HUES48 (cell line): ENCODE measurements at regions not wholly inside any gene's neighbourhood (a gene's known extent, or its start where the extent isn't known, plus 50 kb on each side); places are given as distances from the start of the nearest gene placed in this dataset.

Source experiments
- H3K27ac ChIP-seq: one replicate; pipeline ENCODE4 v1.7.0; 2013; ENCODE audit warnings: low read depth, low read length, inconsistent platforms
- H3K27me3 ChIP-seq: 2 replicates; pipeline ENCODE4 v1.6.1; 2013; ENCODE audit warnings: mild to moderate bottlenecking, low read length; ENCODE audit not compliant: control insufficient read depth, insufficient read depth
- H3K36me3 ChIP-seq: 2 replicates; pipeline ENCODE4 v1.6.1; 2013; ENCODE audit warnings: low read length; ENCODE audit not compliant: control insufficient read depth, insufficient read depth
- H3K4me1 ChIP-seq: 2 replicates; pipeline ENCODE4 v1.6.1; 2013; ENCODE audit warnings: mild to moderate bottlenecking, low read length; ENCODE audit not compliant: control insufficient read depth, insufficient read depth
- H3K4me3 ChIP-seq: 2 replicates; pipeline ENCODE4 v1.5.1; 2013; ENCODE audit warnings: mild to moderate bottlenecking, low read depth, low read length
- H3K9ac ChIP-seq: 2 replicates; pipeline ENCODE4 v1.6.1; 2013; ENCODE audit warnings: mild to moderate bottlenecking, low read depth, low read length, moderate library complexity
- H3K9me3 ChIP-seq: 2 replicates; pipeline ENCODE4 v1.6.1; 2013; ENCODE audit warnings: low read length; ENCODE audit not compliant: control insufficient read depth, insufficient read depth

GRCh38 chr4:38322714-38323113 lies 341.3 kb upstream of the KLF3 start:
- Histone ChIP-seq H3K4me3 (no peak overlapping the region), H3K9me3 (no peaks in the 10 kb centered on the region), H3K9ac (no peak overlapping the region), H3K27ac (no peak overlapping the region), H3K27me3 (no peaks in the 10 kb centered on the region), H3K36me3 (no peaks in the 10 kb centered on the region), H3K4me1 (peaks cover 15% of the 10 kb centered on the region)

- no peaks in the 10 kb centered on the region for H3K27me3 ChIP-seq
- H3K9ac ChIP-seq: no peak overlapping the region
- H3K4me3 ChIP-seq: no peak overlapping the region
- no peaks in the 10 kb centered on the region for H3K36me3 ChIP-seq
- H3K27ac ChIP-seq: no peak overlapping the region
- H3K9me3 ChIP-seq: no peaks in the 10 kb centered on the region
- peaks cover 18% of the 10 kb centered on the region for H3K4me1 ChIP-seq
Measured at GRCh38 chr4:38323141-38323641, 340.8 kb upstream of the KLF3 start.

GRCh38 chr4:38324861-38325628 lies 339.0 kb upstream of the KLF3 start:
- Histone ChIP-seq H3K27ac (no peak overlapping the region), H3K4me1 (peaks cover 9% of the 10 kb centered on the region)

DNA sequence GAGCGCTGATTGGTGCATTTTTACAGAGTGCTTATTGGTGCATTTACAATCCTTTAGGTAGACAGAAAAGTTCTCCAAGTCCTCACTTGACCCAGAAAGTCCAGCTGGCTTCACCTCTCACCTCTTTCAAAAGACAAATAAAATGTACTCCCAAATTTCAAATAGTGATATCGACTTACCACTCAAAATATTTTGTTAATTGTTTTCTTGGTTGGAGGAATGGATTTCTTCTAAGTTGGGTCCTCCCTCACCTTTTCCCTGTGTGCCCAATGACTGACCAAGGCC lies 338.4 kb upstream of the KLF3 start:
- no peaks in the 10 kb centered on the region for H3K27me3 ChIP-seq
- H3K4me1 ChIP-seq: peaks cover 9% of the 10 kb centered on the region
- H3K4me3 ChIP-seq: no peak overlapping the region
- H3K9ac ChIP-seq: no peak overlapping the region
- no peak overlapping the region for H3K27ac ChIP-seq
- H3K9me3 ChIP-seq: no peaks in the 10 kb centered on the region
- H3K36me3 ChIP-seq: no peaks in the 10 kb centered on the region

More at GRCh38 chr4:38324861-38325628, 339.0 kb upstream of the KLF3 start:
- Histone ChIP-seq H3K36me3 (no peaks in the 10 kb centered on the region), H3K4me3 (no peak overlapping the region), H3K27me3 (no peaks in the 10 kb centered on the region), H3K9me3 (no peaks in the 10 kb centered on the region), H3K9ac (no peak overlapping the region)

- Histone ChIP-seq H3K27ac (no peak overlapping the region), H3K4me3 (no peak overlapping the region), H3K9me3 (no peaks in the 10 kb centered on the region), H3K4me1 (peaks cover 9% of the 10 kb centered on the region), H3K27me3 (no peaks in the 10 kb centered on the region), H3K36me3 (no peaks in the 10 kb centered on the region), H3K9ac (no peak overlapping the region)
Measured at GRCh38 chr4:38326499-38326898, 337.5 kb upstream of the KLF3 start.

DNA sequence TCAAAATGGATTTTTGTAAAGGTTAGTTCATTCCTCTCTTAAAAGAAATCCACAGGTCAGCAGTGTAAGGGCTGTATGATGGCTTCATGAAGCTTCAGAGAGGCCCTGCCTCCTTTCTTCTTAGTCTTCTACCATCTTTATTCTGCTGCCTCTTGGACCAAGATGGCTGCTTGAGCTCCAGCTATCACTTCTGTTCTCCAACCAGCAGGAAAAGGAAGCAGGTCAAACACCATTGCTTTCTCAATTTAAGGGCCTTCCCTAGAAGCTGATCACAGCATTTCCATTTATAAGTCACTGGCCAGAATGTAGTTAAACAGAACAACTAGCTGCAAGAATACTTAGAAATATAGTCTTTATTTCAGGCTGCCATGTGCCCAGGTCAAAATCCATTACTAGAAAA lies 336.8 kb upstream of the KLF3 start:
- Histone ChIP-seq H3K9me3 (no peaks in the 10 kb centered on the region), H3K4me3 (no peak overlapping the region), H3K4me1 (peaks cover 9% of the 10 kb centered on the region), H3K36me3 (no peaks in the 10 kb centered on the region), H3K27ac (no peak overlapping the region), H3K9ac (no peak overlapping the region), H3K27me3 (no peaks in the 10 kb centered on the region)

DNA sequence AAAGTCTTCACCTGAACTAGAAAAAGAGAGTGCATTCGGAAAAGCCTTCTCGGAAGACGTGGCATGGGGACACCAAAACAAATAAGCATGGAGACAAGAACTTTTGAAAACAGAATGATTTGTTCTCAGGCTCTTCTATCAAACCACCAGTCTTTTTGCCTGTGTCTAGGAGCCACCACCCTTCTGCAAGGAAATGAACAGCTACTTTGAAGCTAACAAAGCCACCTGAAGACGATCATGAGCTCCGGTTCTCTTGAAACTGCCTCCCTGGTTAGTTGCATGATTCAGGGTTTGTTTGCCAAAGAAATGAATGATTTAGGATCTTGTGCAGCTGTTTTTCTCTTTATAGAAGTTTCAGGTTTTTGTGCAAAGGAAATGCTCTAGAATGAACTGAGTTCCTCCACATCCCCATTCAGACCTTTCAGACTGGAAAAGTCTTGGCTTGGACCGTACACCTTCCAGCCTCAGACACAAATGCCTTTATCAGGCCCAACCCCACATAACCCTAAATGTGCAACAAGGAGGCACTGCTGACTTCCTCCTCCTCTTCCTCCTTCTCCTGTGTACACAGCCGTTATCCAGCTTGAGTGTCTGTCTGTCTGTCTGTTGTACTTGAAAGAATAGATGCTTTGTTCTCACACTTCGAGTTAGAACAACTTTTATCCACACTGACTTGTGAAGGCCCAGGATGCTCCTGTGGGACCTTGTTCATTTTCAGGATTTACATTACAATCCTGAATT lies 334.8 kb upstream of the KLF3 start:
- no peak overlapping the region for H3K27ac ChIP-seq
- no peaks in the 10 kb centered on the region for H3K9me3 ChIP-seq
- no peak overlapping the region for H3K9ac ChIP-seq
- H3K36me3 ChIP-seq: no peaks in the 10 kb centered on the region
- H3K4me1 ChIP-seq: peaks cover 9% of the 10 kb centered on the region
- no peak overlapping the region for H3K4me3 ChIP-seq
- no peaks in the 10 kb centered on the region for H3K27me3 ChIP-seq

DNA sequence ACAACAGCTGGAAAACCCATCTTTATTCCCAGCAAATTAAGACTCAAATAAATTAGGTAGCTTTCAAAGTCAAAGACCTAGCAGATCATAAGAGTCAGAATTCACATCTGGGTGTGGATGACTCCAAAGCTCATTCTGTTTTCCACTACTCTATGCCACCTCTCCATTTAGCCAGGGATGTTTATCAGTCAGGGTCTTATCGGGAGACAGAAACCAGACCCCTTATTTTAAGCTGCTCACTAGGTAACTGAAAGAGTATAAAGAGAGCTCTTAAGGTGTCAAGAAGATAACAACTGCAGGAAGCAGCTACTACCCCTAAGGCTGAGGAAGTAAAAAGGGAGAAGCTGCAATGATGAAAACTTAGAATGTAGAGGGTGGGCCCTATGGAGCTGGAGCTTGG lies 333.7 kb upstream of the KLF3 start:
- Histone ChIP-seq H3K4me3 (no peak overlapping the region), H3K36me3 (no peaks in the 10 kb centered on the region), H3K9ac (no peak overlapping the region), H3K4me1 (peaks cover 9% of the 10 kb centered on the region), H3K27ac (no peak overlapping the region), H3K27me3 (no peaks in the 10 kb centered on the region), H3K9me3 (no peaks in the 10 kb centered on the region)

DNA sequence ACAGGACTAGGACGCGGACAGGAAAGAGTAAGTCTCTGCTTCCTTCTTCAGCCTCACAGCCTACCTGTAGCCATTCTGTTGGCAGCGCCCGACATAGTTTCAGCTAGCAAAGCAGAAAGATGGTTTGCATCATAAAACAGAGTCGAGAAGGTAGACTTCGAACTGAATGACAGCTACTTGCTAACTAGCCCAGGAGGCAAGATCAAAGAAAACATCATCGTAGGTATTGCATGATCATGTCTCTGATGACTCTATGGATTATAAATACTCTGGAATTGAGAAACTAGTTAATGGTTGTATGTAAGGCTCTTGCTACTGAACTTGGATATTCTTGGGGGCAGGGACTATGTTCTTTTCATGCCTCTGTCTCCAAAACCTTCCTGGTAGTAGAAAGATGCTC lies 333.1 kb upstream of the KLF3 start:
- Histone ChIP-seq H3K4me3 (no peak overlapping the region), H3K9me3 (no peaks in the 10 kb centered on the region), H3K36me3 (no peaks in the 10 kb centered on the region), H3K27ac (no peak overlapping the region), H3K9ac (no peak overlapping the region), H3K27me3 (no peaks in the 10 kb centered on the region), H3K4me1 (peaks cover 9% of the 10 kb centered on the region)

DNA sequence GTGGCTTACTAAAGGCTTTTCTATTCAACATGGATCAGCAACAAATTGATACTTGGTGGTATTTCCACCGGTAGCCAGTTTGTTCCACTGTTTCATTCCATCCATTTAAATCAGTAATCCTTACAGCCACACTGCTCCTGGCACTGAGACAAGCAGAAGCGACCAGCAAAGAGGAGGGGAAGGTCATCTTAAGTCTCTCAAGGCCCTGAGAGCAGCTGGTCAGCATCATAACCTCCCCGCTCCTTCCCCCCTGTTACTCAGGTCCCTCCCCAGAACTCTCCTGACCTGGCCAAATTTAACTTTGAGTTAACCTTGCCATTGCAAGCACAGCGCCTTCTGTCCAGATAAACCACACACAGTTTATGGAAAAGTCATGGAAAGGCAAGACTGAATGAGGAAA lies 331.3 kb upstream of the KLF3 start:
- Histone ChIP-seq H3K27ac (no peak overlapping the region), H3K4me1 (peaks cover 9% of the 10 kb centered on the region), H3K27me3 (no peaks in the 10 kb centered on the region), H3K36me3 (no peaks in the 10 kb centered on the region), H3K9ac (no peak overlapping the region), H3K9me3 (no peaks in the 10 kb centered on the region; the same call in 1 of the 2 replicates), H3K4me3 (no peak overlapping the region)

- Histone ChIP-seq H3K4me1 (peaks cover 4% of the 10 kb centered on the region), H3K9ac (no peak overlapping the region), H3K9me3 (peaks cover 2% of the 10 kb centered on the region), H3K36me3 (no peaks in the 10 kb centered on the region), H3K27ac (no peak overlapping the region), H3K27me3 (no peaks in the 10 kb centered on the region), H3K4me3 (no peak overlapping the region)
Measured at GRCh38 chr4:38333219-38333618, 330.8 kb upstream of the KLF3 start.
